Loucy (cell line): ENCODE measurements at regions not wholly inside any gene's neighbourhood (a gene's known extent, or its start where the extent isn't known, plus 50 kb on each side); places are given as distances from the start of the nearest gene placed in this dataset.

Experiments
- CTCF ChIP-seq: fragments of 200-600 bp; sonication (generic); conservative IDR thresholded peaks from 2 replicates; pipeline ENCODE4 v1.5.1; 2014; ENCODE audit warnings: mild to moderate bottlenecking, antibody characterized with exemption, low read length
- EZH2phosphoT487 ChIP-seq: fragments of 200-600 bp; IDR thresholded peaks from 2 replicates; pipeline ENCODE4 v1.6.1; 2018; ENCODE audit warnings: antibody characterized with exemption, mild to moderate bottlenecking, moderate library complexity, borderline replicate concordance

- no peak for TF ChIP-seq CTCF
- TF ChIP-seq EZH2phosphoT487, result no peak
Observed at GRCh38 chr6:129947797-129948196, 70.6 kb upstream of the L3MBTL3 start.
